ENCODE measurements at regions not wholly inside any gene's neighbourhood (a gene's known extent, or its start where the extent isn't known, plus 50 kb on each side); places are given as distances from the start of the nearest gene placed in this dataset.

DNA sequence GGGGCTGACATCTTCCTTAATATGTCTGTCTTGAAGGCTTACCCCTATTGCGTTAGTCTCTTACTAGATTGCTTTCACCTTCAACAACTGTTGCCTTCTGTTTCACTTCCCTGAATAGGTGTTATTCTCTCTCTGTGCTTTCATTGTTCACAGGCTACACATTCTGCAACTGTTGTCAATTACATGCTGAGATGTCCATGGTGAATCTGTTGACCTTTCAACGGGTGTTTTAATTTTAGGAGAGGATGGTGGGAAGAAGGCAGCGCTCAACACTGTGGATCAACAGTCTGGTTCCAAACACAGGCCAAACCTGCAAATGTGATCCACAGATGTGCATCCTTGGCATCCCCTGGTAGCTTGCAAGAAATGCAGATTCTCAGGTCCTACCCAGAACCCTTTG is 101.9 kb downstream of the DACT1 start:
- H3K4me1 Mint-ChIP-seq: peaks cover 17% of the 10 kb centered on the region
- no peak for DNase-seq (ENCODE audit: low read depth, low spot score)
- no peaks in the 10 kb centered on the region for H3K36me3 Mint-ChIP-seq (ENCODE audit: low read depth)
- H3K27ac Mint-ChIP-seq (ENCODE audit: unreplicated experiment): no peak overlapping the region
- TF ChIP-seq, protein P1, sequence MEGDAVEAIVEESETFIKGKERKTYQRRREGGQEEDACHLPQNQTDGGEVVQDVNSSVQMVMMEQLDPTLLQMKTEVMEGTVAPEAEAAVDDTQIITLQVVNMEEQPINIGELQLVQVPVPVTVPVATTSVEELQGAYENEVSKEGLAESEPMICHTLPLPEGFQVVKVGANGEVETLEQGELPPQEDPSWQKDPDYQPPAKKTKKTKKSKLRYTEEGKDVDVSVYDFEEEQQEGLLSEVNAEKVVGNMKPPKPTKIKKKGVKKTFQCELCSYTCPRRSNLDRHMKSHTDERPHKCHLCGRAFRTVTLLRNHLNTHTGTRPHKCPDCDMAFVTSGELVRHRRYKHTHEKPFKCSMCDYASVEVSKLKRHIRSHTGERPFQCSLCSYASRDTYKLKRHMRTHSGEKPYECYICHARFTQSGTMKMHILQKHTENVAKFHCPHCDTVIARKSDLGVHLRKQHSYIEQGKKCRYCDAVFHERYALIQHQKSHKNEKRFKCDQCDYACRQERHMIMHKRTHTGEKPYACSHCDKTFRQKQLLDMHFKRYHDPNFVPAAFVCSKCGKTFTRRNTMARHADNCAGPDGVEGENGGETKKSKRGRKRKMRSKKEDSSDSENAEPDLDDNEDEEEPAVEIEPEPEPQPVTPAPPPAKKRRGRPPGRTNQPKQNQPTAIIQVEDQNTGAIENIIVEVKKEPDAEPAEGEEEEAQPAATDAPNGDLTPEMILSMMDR (conservative IDR thresholded peaks at IDR 0.05): no peak
- no peak overlapping the region for H3K4me3 Mint-ChIP-seq
- peaks cover 2% of the 10 kb centered on the region for H3K27me3 Mint-ChIP-seq (ENCODE audit: low read depth)
- H3K9me3 Mint-ChIP-seq: no peaks in the 10 kb centered on the region

DNA sequence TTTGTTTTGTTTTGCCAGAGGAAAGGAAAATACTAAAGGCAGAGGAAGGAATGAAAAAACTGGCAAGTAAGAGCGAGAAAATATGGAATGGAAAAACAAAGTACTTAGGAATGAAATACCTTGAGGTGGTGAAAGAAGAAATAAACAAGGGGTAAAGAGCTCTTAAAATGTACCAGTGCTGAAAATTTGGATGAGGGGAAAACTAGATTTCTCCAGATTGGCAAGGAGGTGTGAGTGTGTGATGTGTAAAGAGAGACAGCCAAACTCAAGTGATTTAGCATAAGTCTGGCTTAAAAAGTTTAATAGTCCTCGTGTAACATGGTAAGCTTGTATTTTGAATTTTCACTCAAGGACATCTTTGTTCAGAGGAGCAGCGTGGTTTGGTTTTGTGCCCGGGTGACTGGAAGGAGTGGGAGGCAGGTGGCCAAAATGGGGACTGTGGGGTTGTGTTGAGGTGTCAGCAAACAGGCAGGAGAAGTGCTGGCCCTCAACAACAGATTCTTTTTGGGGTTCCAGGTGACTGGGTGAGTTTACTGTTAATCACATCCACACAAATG is 102.7 kb downstream of the DACT1 start:
- peaks cover 17% of the 10 kb centered on the region for H3K4me1 Mint-ChIP-seq

DNA sequence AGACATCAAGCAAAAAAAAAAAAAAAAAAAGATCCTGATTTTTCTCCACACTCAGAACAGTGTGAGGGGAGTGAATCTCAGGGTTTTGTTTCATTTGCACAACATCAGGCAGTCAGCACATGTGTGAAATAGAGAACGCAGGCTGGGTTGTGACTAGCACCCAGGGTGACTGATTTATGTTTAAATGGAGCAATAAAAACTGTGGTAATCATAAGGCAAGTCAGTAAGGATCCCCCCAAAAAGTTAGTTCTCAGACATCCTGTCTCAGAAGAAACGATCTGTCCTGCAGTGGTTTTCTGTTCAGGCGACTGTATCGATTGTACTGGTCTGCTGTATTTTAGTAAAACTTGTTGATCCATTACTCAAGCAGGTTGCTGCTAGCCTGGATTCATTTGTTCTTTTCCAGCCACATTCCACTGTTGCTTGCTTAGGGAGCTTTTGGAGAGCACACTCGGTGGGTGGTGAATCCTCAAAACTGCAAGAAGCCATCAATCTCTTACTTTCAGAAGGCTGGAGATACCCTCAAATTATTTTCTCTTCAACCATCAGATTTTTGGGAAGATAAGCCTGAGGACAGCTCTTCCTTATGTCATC is 107.1 kb downstream of the DACT1 start:
- no peak for DNase-seq (ENCODE audit: low read depth, low spot score)
- Mint-ChIP-seq H3K27me3 (ENCODE audit: low read depth) (no peaks in the 10 kb centered on the region), H3K9me3 (no peaks in the 10 kb centered on the region), H3K4me3 (no peak overlapping the region), H3K27ac (ENCODE audit: unreplicated experiment) (no peak overlapping the region), H3K4me1 (peaks cover 11% of the 10 kb centered on the region), H3K36me3 (ENCODE audit: low read depth) (no peaks in the 10 kb centered on the region)
- TF ChIP-seq, protein P1 (conservative IDR thresholded peaks at IDR 0.05): no peak

More for the DNA sequence above, 102.7 kb downstream of the DACT1 start:
- H3K27ac Mint-ChIP-seq (ENCODE audit: unreplicated experiment): no peak overlapping the region
- TF ChIP-seq, protein P1 (conservative IDR thresholded peaks at IDR 0.05): no peak
- no peaks in the 10 kb centered on the region for H3K9me3 Mint-ChIP-seq
- H3K27me3 Mint-ChIP-seq (ENCODE audit: low read depth): no peaks in the 10 kb centered on the region
- no peak overlapping the region for H3K4me3 Mint-ChIP-seq
- DNase-seq (ENCODE audit: low read depth, low spot score): no peak
- no peaks in the 10 kb centered on the region for H3K36me3 Mint-ChIP-seq (ENCODE audit: low read depth)

DNA sequence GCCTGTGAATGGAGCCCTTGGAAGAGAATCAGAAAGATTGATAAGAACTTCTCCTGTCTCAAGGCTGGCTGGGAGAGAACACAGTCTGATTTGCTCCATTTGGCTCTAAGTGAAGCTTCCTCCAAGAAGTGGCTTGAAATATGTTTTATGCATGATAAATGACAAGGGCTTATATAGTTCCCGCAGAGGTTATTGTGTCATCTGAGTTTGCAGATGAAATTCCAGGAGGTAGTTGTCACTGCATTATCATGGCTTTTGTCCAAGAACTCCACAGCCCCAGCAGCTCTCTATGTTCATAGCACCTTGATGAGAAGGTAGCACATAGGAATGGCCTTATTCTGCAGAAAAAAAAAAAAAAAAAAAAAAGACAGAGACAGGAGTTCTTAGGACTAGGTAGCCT is 108.5 kb downstream of the DACT1 start:
- Mint-ChIP-seq H3K4me1 (peaks cover 6% of the 10 kb centered on the region), H3K9me3 (no peaks in the 10 kb centered on the region), H3K36me3 (ENCODE audit: low read depth) (no peaks in the 10 kb centered on the region), H3K4me3 (no peak overlapping the region), H3K27ac (ENCODE audit: unreplicated experiment) (no peak overlapping the region), H3K27me3 (ENCODE audit: low read depth) (no peaks in the 10 kb centered on the region)
- TF ChIP-seq, protein P1 (conservative IDR thresholded peaks at IDR 0.05): no peak
- DNase-seq (ENCODE audit: low read depth, low spot score): no peak

DNA sequence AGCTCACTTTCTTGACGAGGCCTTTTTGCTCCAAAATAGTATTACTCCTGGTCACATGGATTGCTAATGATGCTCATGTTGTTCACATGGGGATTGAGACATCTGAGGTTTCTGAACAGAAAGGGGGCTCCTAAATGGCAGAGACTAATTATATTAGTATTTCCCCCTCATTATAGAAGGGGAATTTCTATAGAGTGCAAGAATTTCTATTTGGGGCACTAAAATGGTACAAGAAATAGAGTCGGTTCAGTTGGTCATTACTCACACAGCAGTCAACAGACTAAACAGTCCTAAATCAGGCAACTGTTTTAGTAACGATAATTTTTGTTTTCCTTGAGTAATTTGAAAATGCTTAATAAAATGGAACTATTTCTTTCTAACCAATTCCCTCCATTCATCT is 108.9 kb downstream of the DACT1 start:
- no peak for DNase-seq (ENCODE audit: low read depth, low spot score)
- H3K4me1 Mint-ChIP-seq: peaks cover 6% of the 10 kb centered on the region
- no peaks in the 10 kb centered on the region for H3K27me3 Mint-ChIP-seq (ENCODE audit: low read depth)
- TF ChIP-seq, protein P1 (conservative IDR thresholded peaks at IDR 0.05): no peak
- no peak overlapping the region for H3K4me3 Mint-ChIP-seq
- H3K27ac Mint-ChIP-seq (ENCODE audit: unreplicated experiment): no peak overlapping the region
- no peaks in the 10 kb centered on the region for H3K36me3 Mint-ChIP-seq (ENCODE audit: low read depth)
- H3K9me3 Mint-ChIP-seq: no peaks in the 10 kb centered on the region

Measured in neural crest cell (in vitro differentiated cells).